GM23338 (cell line): ENCODE measurements at regions not wholly inside any gene's neighbourhood (a gene's known extent, or its start where the extent isn't known, plus 50 kb on each side); places are given as distances from the start of the nearest gene placed in this dataset.

Experiments used
- CREB1 ChIP-seq: fragments of 250-450 bp; sonication (Bioruptor Pico); IDR thresholded peaks from 2 replicates; pipeline ENCODE4 v1.5.0; 2020; ENCODE audit warnings: low read depth, mild to moderate bottlenecking, moderate library complexity
- EZH2 ChIP-seq: fragments of 200-600 bp; sonication (generic); IDR thresholded peaks from one replicate; pipeline ENCODE4 v1.8.0; 2017; ENCODE audit warnings: antibody characterized with exemption, mild to moderate bottlenecking, low read depth; ENCODE audit not compliant: unreplicated experiment
- EZH2phosphoT487 ChIP-seq: fragments of 200-600 bp; sonication (generic); IDR thresholded peaks from one replicate; pipeline ENCODE4 v1.8.1; 2018; ENCODE audit warnings: antibody characterized with exemption; ENCODE audit not compliant: unreplicated experiment
- JUNB ChIP-seq: IDR thresholded peaks from one replicate; pipeline ENCODE4 v1.6.1; 2016; ENCODE audit warnings: antibody characterized with exemption; ENCODE audit not compliant: unreplicated experiment
- NANOG ChIP-seq: IDR thresholded peaks from 2 replicates; pipeline ENCODE4 v1.6.1; 2016; ENCODE audit warnings: antibody characterized with exemption, borderline replicate concordance
- POLR2AphosphoS5 ChIP-seq: IDR thresholded peaks from 2 replicates; pipeline ENCODE4 v1.6.1; 2016; ENCODE audit warnings: antibody characterized with exemption, low read depth
- TF ChIP-seq, protein P1 (sequence below), 2 experiments: fragments of 200-600 bp in 1 of 2; sonication (generic) in 1 of 2; conservative IDR thresholded peaks; 2 replicates each; pipeline versions ENCODE4 v1.5.1 to v1.6.1; 2016 to 2017; ENCODE audit warnings: antibody characterized with exemption in 2 of 2, low read depth in 2 of 2, mild to moderate bottlenecking in 2 of 2, moderate library complexity in 1 of 2
- TF ChIP-seq, protein P2 (sequence below): IDR thresholded peaks from 2 replicates; pipeline ENCODE4 v1.6.1; 2016; ENCODE audit warnings: antibody characterized with exemption
- TF ChIP-seq, protein P3 (sequence below): IDR thresholded peaks from one replicate; pipeline ENCODE4 v1.6.1; 2018; ENCODE audit warnings: antibody characterized with exemption; ENCODE audit not compliant: unreplicated experiment
- TF ChIP-seq, protein P4 (sequence below): fragments of 250-450 bp; sonication (Bioruptor Pico); IDR thresholded peaks from 2 replicates; pipeline ENCODE4 v1.5.0; 2020; ENCODE audit warnings: mild to moderate bottlenecking, moderate library complexity

DNA sequence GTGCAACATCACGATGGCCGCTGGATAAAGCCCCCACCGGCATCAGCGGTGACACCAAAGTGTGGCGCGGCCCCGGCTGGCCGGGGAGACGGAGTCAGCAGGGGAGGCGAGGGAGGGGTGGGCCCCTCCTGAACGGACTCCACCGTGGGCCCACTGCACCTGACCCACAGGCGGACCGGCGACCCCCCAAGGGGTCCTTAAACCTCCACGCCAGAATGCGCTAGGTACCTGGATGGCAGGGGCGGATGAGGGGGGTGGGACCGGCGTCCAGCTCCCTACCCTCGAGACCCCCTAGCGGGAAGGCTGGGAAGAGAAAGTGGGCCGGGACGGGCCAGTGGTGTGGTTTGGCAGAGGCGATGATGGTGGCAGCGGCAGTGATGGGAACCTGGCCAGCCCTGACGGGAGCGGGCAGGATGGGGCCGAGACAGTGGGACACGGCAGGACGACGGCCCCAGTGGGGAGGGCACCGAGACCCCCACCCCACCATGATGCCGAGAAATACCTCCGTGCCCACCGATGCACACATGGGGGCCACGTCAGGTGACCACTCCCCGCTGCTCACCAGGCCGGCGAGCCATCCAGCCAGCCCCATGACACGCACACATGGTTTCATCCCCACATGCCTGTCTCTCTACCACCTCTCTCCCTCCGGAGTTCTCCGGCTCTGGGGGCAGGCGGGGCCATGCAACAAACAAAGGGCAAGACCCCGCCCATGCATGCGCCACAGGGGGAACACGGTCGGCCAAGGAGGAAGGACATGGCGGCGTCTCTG lies 771.9 kb upstream of the DEFB115 start:
- TF ChIP-seq, protein P1, sequence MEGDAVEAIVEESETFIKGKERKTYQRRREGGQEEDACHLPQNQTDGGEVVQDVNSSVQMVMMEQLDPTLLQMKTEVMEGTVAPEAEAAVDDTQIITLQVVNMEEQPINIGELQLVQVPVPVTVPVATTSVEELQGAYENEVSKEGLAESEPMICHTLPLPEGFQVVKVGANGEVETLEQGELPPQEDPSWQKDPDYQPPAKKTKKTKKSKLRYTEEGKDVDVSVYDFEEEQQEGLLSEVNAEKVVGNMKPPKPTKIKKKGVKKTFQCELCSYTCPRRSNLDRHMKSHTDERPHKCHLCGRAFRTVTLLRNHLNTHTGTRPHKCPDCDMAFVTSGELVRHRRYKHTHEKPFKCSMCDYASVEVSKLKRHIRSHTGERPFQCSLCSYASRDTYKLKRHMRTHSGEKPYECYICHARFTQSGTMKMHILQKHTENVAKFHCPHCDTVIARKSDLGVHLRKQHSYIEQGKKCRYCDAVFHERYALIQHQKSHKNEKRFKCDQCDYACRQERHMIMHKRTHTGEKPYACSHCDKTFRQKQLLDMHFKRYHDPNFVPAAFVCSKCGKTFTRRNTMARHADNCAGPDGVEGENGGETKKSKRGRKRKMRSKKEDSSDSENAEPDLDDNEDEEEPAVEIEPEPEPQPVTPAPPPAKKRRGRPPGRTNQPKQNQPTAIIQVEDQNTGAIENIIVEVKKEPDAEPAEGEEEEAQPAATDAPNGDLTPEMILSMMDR (conservative IDR thresholded peaks at IDR 0.05; ENCODE audit: low read depth in 2 of 2) = no peak
- TF ChIP-seq EZH2 = no peak
- no peak for TF ChIP-seq JUNB
- TF ChIP-seq, protein P2, sequence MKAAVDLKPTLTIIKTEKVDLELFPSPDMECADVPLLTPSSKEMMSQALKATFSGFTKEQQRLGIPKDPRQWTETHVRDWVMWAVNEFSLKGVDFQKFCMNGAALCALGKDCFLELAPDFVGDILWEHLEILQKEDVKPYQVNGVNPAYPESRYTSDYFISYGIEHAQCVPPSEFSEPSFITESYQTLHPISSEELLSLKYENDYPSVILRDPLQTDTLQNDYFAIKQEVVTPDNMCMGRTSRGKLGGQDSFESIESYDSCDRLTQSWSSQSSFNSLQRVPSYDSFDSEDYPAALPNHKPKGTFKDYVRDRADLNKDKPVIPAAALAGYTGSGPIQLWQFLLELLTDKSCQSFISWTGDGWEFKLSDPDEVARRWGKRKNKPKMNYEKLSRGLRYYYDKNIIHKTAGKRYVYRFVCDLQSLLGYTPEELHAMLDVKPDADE = no peak
- TF ChIP-seq CREB1 (CRISPR knock-in tag) = no peak
- TF ChIP-seq POLR2AphosphoS5 = no peak
- no peak for TF ChIP-seq EZH2phosphoT487
- no peak for TF ChIP-seq NANOG
- TF ChIP-seq, protein P3, sequence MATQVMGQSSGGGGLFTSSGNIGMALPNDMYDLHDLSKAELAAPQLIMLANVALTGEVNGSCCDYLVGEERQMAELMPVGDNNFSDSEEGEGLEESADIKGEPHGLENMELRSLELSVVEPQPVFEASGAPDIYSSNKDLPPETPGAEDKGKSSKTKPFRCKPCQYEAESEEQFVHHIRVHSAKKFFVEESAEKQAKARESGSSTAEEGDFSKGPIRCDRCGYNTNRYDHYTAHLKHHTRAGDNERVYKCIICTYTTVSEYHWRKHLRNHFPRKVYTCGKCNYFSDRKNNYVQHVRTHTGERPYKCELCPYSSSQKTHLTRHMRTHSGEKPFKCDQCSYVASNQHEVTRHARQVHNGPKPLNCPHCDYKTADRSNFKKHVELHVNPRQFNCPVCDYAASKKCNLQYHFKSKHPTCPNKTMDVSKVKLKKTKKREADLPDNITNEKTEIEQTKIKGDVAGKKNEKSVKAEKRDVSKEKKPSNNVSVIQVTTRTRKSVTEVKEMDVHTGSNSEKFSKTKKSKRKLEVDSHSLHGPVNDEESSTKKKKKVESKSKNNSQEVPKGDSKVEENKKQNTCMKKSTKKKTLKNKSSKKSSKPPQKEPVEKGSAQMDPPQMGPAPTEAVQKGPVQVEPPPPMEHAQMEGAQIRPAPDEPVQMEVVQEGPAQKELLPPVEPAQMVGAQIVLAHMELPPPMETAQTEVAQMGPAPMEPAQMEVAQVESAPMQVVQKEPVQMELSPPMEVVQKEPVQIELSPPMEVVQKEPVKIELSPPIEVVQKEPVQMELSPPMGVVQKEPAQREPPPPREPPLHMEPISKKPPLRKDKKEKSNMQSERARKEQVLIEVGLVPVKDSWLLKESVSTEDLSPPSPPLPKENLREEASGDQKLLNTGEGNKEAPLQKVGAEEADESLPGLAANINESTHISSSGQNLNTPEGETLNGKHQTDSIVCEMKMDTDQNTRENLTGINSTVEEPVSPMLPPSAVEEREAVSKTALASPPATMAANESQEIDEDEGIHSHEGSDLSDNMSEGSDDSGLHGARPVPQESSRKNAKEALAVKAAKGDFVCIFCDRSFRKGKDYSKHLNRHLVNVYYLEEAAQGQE = no peak
- TF ChIP-seq, protein P4, sequence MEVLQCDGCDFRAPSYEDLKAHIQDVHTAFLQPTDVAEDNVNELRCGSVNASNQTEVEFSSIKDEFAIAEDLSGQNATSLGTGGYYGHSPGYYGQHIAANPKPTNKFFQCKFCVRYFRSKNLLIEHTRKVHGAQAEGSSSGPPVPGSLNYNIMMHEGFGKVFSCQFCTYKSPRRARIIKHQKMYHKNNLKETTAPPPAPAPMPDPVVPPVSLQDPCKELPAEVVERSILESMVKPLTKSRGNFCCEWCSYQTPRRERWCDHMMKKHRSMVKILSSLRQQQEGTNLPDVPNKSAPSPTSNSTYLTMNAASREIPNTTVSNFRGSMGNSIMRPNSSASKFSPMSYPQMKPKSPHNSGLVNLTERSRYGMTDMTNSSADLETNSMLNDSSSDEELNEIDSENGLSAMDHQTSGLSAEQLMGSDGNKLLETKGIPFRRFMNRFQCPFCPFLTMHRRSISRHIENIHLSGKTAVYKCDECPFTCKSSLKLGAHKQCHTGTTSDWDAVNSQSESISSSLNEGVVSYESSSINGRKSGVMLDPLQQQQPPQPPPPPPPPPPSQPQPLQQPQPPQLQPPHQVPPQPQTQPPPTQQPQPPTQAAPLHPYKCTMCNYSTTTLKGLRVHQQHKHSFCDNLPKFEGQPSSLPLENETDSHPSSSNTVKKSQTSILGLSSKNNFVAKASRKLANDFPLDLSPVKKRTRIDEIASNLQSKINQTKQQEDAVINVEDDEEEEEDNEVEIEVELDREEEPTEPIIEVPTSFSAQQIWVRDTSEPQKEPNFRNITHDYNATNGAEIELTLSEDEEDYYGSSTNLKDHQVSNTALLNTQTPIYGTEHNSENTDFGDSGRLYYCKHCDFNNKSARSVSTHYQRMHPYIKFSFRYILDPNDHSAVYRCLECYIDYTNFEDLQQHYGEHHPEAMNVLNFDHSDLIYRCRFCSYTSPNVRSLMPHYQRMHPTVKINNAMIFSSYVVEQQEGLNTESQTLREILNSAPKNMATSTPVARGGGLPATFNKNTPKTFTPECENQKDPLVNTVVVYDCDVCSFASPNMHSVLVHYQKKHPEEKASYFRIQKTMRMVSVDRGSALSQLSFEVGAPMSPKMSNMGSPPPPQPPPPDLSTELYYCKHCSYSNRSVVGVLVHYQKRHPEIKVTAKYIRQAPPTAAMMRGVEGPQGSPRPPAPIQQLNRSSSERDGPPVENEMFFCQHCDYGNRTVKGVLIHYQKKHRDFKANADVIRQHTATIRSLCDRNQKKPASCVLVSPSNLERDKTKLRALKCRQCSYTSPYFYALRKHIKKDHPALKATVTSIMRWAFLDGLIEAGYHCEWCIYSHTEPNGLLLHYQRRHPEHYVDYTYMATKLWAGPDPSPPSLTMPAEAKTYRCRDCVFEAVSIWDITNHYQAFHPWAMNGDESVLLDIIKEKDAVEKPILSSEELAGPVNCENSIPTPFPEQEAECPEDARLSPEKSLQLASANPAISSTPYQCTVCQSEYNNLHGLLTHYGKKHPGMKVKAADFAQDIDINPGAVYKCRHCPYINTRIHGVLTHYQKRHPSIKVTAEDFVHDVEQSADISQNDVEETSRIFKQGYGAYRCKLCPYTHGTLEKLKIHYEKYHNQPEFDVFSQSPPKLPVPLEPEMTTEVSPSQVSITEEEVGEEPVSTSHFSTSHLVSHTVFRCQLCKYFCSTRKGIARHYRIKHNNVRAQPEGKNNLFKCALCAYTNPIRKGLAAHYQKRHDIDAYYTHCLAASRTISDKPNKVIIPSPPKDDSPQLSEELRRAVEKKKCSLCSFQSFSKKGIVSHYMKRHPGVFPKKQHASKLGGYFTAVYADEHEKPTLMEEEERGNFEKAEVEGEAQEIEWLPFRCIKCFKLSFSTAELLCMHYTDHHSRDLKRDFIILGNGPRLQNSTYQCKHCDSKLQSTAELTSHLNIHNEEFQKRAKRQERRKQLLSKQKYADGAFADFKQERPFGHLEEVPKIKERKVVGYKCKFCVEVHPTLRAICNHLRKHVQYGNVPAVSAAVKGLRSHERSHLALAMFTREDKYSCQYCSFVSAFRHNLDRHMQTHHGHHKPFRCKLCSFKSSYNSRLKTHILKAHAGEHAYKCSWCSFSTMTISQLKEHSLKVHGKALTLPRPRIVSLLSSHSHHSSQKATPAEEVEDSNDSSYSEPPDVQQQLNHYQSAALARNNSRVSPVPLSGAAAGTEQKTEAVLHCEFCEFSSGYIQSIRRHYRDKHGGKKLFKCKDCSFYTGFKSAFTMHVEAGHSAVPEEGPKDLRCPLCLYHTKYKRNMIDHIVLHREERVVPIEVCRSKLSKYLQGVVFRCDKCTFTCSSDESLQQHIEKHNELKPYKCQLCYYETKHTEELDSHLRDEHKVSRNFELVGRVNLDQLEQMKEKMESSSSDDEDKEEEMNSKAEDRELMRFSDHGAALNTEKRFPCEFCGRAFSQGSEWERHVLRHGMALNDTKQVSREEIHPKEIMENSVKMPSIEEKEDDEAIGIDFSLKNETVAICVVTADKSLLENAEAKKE (CRISPR knock-in tag) = no peak
